Stimulated activated CD8-positive, alpha-beta memory T cell treated with anti-CD3 and anti-CD28 coated beads, Interleukin-15, amount 100 ng/mL, for 48 hours (primary cell): ENCODE measurements at regions not wholly inside any gene's neighbourhood (a gene's known extent, or its start where the extent isn't known, plus 50 kb on each side); places are given as distances from the start of the nearest gene placed in this dataset.
"Not testable (repeated sequence)": the region's sequence is repeated elsewhere in the genome, so short reads cannot be mapped to it uniquely, and the experiment has no call there.

Experiments used
- DNase-seq, 2 donors: peaks; one replicate each; pipeline ENCODE4 v3.0.0-alpha.2; 2020; ENCODE audit warnings: low read depth in 2 of 2

- DNase-seq: no peak
Measured at GRCh38 chr6:10128721-10129120, 286.2 kb downstream of the TFAP2A start.

- DNase-seq: no peak
Measured at GRCh38 chr6:10122164-10122563, 292.7 kb downstream of the TFAP2A start.

- DNase-seq: no peak
Measured at GRCh38 chr6:10112871-10113549, 301.9 kb downstream of the TFAP2A start.

GRCh38 chr6:10111975-10112374 is 302.9 kb downstream of the TFAP2A start:
- DNase-seq: no peak

GRCh38 chr6:10101551-10102252 is 313.2 kb downstream of the TFAP2A start:
- no peak for DNase-seq

- DNase-seq: no peak
Measured at GRCh38 chr6:10099529-10100140, 315.2 kb downstream of the TFAP2A start.

- DNase-seq: no peak
Measured at GRCh38 chr6:10098756-10099528, 315.9 kb downstream of the TFAP2A start.

- DNase-seq: no peak
Measured at GRCh38 chr6:10093282-10093681, 321.6 kb downstream of the TFAP2A start.

GRCh38 chr6:10084111-10084986 is 330.5 kb downstream of the TFAP2A start:
- no peak for DNase-seq

- no peak for DNase-seq
Measured at GRCh38 chr6:10082385-10082784, 332.5 kb downstream of the TFAP2A start.

GRCh38 chr6:10081957-10082356 is 332.9 kb downstream of the TFAP2A start:
- no peak for DNase-seq

- DNase-seq: no peak
Measured at GRCh38 chr6:10081075-10081474, 333.8 kb downstream of the TFAP2A start.

GRCh38 chr6:10080561-10080960 is 334.3 kb downstream of the TFAP2A start:
- no peak for DNase-seq

- no peak for DNase-seq
Measured at GRCh38 chr6:10078581-10078980, 336.3 kb downstream of the TFAP2A start.

GRCh38 chr6:10074726-10075125 is 340.1 kb downstream of the TFAP2A start:
- DNase-seq: not testable (repeated sequence)

- DNase-seq: no peak
Measured at GRCh38 chr6:10073341-10073740, 341.5 kb downstream of the TFAP2A start.

- no peak for DNase-seq
Measured at GRCh38 chr6:10071631-10072220, 343.1 kb downstream of the TFAP2A start.

- DNase-seq: no peak
Measured at GRCh38 chr6:10060004-10060403, 354.9 kb downstream of the TFAP2A start.

- no peak for DNase-seq
Measured at GRCh38 chr6:10054672-10055071, 360.2 kb downstream of the TFAP2A start.

- no peak for DNase-seq
Measured at GRCh38 chr6:10051283-10051682, 363.6 kb downstream of the TFAP2A start.
